ENCODE measurements at regions not wholly inside any gene's neighbourhood (a gene's known extent, or its start where the extent isn't known, plus 50 kb on each side); places are given as distances from the start of the nearest gene placed in this dataset.

GRCh38 chr7:7122701-7123281 lies 59.6 kb upstream of the C1GALT1 start:
- DNase-seq = no peak

- DNase-seq = no peak
Measured at GRCh38 chr7:7125963-7126362, 56.4 kb upstream of the C1GALT1 start.

- no peak for DNase-seq
Measured at GRCh38 chr7:7127773-7128172, 54.6 kb upstream of the C1GALT1 start.

- no peak for DNase-seq
Measured at GRCh38 chr7:7129381-7129780, 53.0 kb upstream of the C1GALT1 start.

DNA sequence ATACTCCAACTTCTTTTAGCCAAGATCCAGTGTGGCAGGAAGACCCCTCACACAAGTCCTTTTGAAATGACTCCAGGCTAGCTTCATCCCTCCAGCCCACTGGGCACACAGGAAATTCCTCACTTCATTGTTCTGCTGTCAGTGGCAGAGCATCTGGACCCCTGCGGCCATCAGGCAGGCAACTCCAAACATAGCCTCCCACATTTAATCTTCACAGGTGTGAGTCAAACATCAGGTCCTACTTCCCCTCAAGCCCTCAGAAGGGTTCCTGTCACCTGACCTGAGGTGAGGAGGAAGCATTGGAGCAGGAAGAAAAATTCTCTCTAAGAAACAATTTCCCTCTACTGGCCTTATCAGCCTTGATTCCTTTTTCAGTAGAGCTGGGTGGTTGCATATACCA lies 51.1 kb upstream of the C1GALT1 start:
- DNase-seq = no peak

All from right kidney (tissue), 1 donor.